Hematopoietic multipotent progenitor cell treated with erythropoietin and hydrocortisone succinate and interleukin-3 and kit ligand, for 4 days (in vitro differentiated cells): ENCODE measurements at regions not wholly inside any gene's neighbourhood (a gene's known extent, or its start where the extent isn't known, plus 50 kb on each side); places are given as distances from the start of the nearest gene placed in this dataset.
A peak's percentile ranks its signal among the peaks of the same experiment; 100 is the strongest.

Experiments used
- DNase-seq: peaks from one replicate; pipeline ENCODE4 v3.0.0-alpha.2; 2015

- DNase-seq: peak; percentile 91
Measured at GRCh38 chr6:47360388-47360787, 50.7 kb upstream of the TNFRSF21 start.

- DNase-seq: no peak
Measured at GRCh38 chr6:47362857-47363461, 53.3 kb upstream of the TNFRSF21 start.

- DNase-seq: no peak
Measured at GRCh38 chr6:47363736-47364135, 54.0 kb upstream of the TNFRSF21 start.

GRCh38 chr6:47366335-47366890 lies 56.7 kb upstream of the TNFRSF21 start:
- DNase-seq: peak; percentile 26

- DNase-seq: no peak
Measured at GRCh38 chr6:47371139-47371869, 61.6 kb upstream of the TNFRSF21 start.

GRCh38 chr6:47371870-47372255 lies 62.2 kb upstream of the TNFRSF21 start:
- DNase-seq: no peak

- DNase-seq: no peak
Measured at GRCh38 chr6:47372318-47372717, 62.6 kb upstream of the TNFRSF21 start.

- DNase-seq: peak; percentile 43
Measured at GRCh38 chr6:47375426-47375825, 65.7 kb upstream of the TNFRSF21 start.

GRCh38 chr6:47376930-47377329 lies 67.2 kb upstream of the TNFRSF21 start:
- DNase-seq: peak; percentile 49

- DNase-seq: no peak
Measured at GRCh38 chr6:47377971-47378370, 68.3 kb upstream of the TNFRSF21 start.

- DNase-seq: no peak
Measured at GRCh38 chr6:47379328-47379727, 69.6 kb upstream of the TNFRSF21 start.

GRCh38 chr6:47380251-47380650 lies 70.5 kb upstream of the TNFRSF21 start:
- peak; percentile 63 for DNase-seq

- no peak for DNase-seq
Measured at GRCh38 chr6:47381036-47381435, 71.3 kb upstream of the TNFRSF21 start.

GRCh38 chr6:47383360-47383759 lies 73.7 kb upstream of the TNFRSF21 start:
- no peak for DNase-seq

- DNase-seq: no peak
Measured at GRCh38 chr6:47391675-47392074, 82.0 kb upstream of the TNFRSF21 start.

GRCh38 chr6:47392251-47392650 lies 82.5 kb upstream of the TNFRSF21 start:
- no peak for DNase-seq

GRCh38 chr6:47396401-47397069 lies 81.1 kb upstream of the CD2AP start:
- no peak for DNase-seq

- DNase-seq: no peak
Measured at GRCh38 chr6:47400581-47400980, 77.0 kb upstream of the CD2AP start.

- no peak for DNase-seq
Measured at GRCh38 chr6:47402081-47402480, 75.5 kb upstream of the CD2AP start.

GRCh38 chr6:47403056-47403455 lies 74.5 kb upstream of the CD2AP start:
- DNase-seq: no peak

GRCh38 chr6:47403801-47404200 lies 73.8 kb upstream of the CD2AP start:
- no peak for DNase-seq

- no peak for DNase-seq
Measured at GRCh38 chr6:47404435-47404834, 73.2 kb upstream of the CD2AP start.

- DNase-seq: no peak
Measured at GRCh38 chr6:47405273-47405672, 72.3 kb upstream of the CD2AP start.
